Activated CD8-positive, alpha-beta memory T cell treated with anti-CD3 and anti-CD28 coated beads for 48 hours (primary cell): ENCODE measurements at regions not wholly inside any gene's neighbourhood (a gene's known extent, or its start where the extent isn't known, plus 50 kb on each side); places are given as distances from the start of the nearest gene placed in this dataset.

Source experiments
- DNase-seq, 3 experiments: peaks; one replicate each; pipeline ENCODE4 v3.0.0-alpha.2; 2020; ENCODE audit warnings: low read depth in 2 of 3, low spot score in 2 of 3

- DNase-seq, result no peak
Observed at GRCh38 chr20:58069796-58070663, 158.4 kb downstream of the ANKRD60 start.

- DNase-seq, result no peak
Observed at GRCh38 chr20:58069207-58069606, 159.2 kb downstream of the ANKRD60 start.

- no peak for DNase-seq
Observed at GRCh38 chr20:58065508-58066361, 162.7 kb downstream of the ANKRD60 start.

GRCh38 chr20:58064411-58065010, 163.9 kb downstream of the ANKRD60 start:
- no peak for DNase-seq

- DNase-seq, result no peak
Observed at GRCh38 chr20:58059260-58059544, 169.3 kb downstream of the ANKRD60 start.

GRCh38 chr20:58058421-58059259, 169.8 kb downstream of the ANKRD60 start:
- no peak for DNase-seq

- DNase-seq, result no peak
Observed at GRCh38 chr20:58056921-58057686, 171.3 kb downstream of the ANKRD60 start.

- DNase-seq, result no peak
Observed at GRCh38 chr20:58056021-58056591, 172.3 kb downstream of the ANKRD60 start.

- DNase-seq, result no peak
Observed at GRCh38 chr20:58054780-58055373, 173.6 kb downstream of the ANKRD60 start.

- no peak for DNase-seq
Observed at GRCh38 chr20:58054082-58054779, 174.2 kb downstream of the ANKRD60 start.

GRCh38 chr20:58053391-58054055, 174.9 kb downstream of the ANKRD60 start:
- no peak for DNase-seq

GRCh38 chr20:58051367-58051766, 177.1 kb downstream of the ANKRD60 start:
- no peak for DNase-seq

GRCh38 chr20:58048096-58048702, 180.3 kb downstream of the ANKRD60 start:
- no peak for DNase-seq

- no peak for DNase-seq
Observed at GRCh38 chr20:58046311-58046710, 182.1 kb downstream of the ANKRD60 start.

- no peak for DNase-seq
Observed at GRCh38 chr20:58045579-58045978, 182.9 kb downstream of the ANKRD60 start.

- no peak for DNase-seq
Observed at GRCh38 chr20:58044931-58045555, 183.4 kb downstream of the ANKRD60 start.

GRCh38 chr20:58044286-58044685, 184.2 kb downstream of the ANKRD60 start:
- DNase-seq, result no peak
